MCF 10A (cell line): ENCODE measurements at regions not wholly inside any gene's neighbourhood (a gene's known extent, or its start where the extent isn't known, plus 50 kb on each side); places are given as distances from the start of the nearest gene placed in this dataset.

ENCODE experiments used
- BruUV-seq: library from RNA; stranded (reverse); fragments of 400-500 nt; replicated peaks from 2 replicates; lab custom pipeline; 2021; lab: Mats Ljungman, UMichigan
- CTCF ChIA-PET: fragments of 300-600 bp; sonication (Branson Sonifier 250); formaldehyde crosslinking; extraction: SDS; loops from one replicate; lab custom pipeline; 2021; ENCODE audit warnings: antibody characterized with exemption, inconsistent platforms; lab: Yijun Ruan, JAX
- POLR2A ChIA-PET: fragments of 300-600, 350-650 bp; sonication (Branson Sonifier 250); formaldehyde crosslinking; extraction: SDS; loops from one replicate; lab custom pipeline; 2020; ENCODE audit warnings: antibody characterized with exemption, inconsistent platforms; lab: Yijun Ruan, JAX
- DNase-seq: peaks from one replicate; pipeline ENCODE4 v3.0.0-alpha.2; 2018; ENCODE audit not compliant: unreplicated experiment
- H3K27ac Mint-ChIP-seq: one replicate; pipeline ENCODE4 v1.8.0; 2022; ENCODE audit warnings: mild to moderate bottlenecking, low read depth, mixed read lengths; ENCODE audit not compliant: unreplicated experiment
- H3K27me3 Mint-ChIP-seq: one replicate; pipeline ENCODE4 v1.8.0; 2022; ENCODE audit warnings: mixed read lengths; ENCODE audit not compliant: insufficient read depth, unreplicated experiment
- H3K36me3 Mint-ChIP-seq: one replicate; pipeline ENCODE4 v1.8.0; 2022; ENCODE audit warnings: mild to moderate bottlenecking, moderate library complexity, mixed read lengths; ENCODE audit not compliant: insufficient read depth, unreplicated experiment
- H3K4me1 Mint-ChIP-seq: one replicate; pipeline ENCODE4 v1.8.0; 2022; ENCODE audit warnings: mixed read lengths; ENCODE audit not compliant: insufficient read depth, unreplicated experiment
- H3K4me3 Mint-ChIP-seq: one replicate; pipeline ENCODE4 v1.8.0; 2022; ENCODE audit warnings: mild to moderate bottlenecking, moderate library complexity, mixed read lengths; ENCODE audit not compliant: unreplicated experiment
- H3K9me3 Mint-ChIP-seq: one replicate; pipeline ENCODE4 v1.8.0; 2022; ENCODE audit warnings: mixed read lengths; ENCODE audit not compliant: unreplicated experiment
- intact Hi-C: fragments of 100-400 bp; cut with micrococcal nuclease; formaldehyde crosslinking; loops from 2 replicates; pipeline ENCODE4 v1.14.1; 2022
- TF ChIP-seq, protein P1 (sequence below): fragments of 200-600 bp; IDR thresholded peaks from one replicate; pipeline ENCODE4 v1.8.0; 2022; ENCODE audit warnings: antibody characterized with exemption, mild to moderate bottlenecking; ENCODE audit not compliant: unreplicated experiment

DNA sequence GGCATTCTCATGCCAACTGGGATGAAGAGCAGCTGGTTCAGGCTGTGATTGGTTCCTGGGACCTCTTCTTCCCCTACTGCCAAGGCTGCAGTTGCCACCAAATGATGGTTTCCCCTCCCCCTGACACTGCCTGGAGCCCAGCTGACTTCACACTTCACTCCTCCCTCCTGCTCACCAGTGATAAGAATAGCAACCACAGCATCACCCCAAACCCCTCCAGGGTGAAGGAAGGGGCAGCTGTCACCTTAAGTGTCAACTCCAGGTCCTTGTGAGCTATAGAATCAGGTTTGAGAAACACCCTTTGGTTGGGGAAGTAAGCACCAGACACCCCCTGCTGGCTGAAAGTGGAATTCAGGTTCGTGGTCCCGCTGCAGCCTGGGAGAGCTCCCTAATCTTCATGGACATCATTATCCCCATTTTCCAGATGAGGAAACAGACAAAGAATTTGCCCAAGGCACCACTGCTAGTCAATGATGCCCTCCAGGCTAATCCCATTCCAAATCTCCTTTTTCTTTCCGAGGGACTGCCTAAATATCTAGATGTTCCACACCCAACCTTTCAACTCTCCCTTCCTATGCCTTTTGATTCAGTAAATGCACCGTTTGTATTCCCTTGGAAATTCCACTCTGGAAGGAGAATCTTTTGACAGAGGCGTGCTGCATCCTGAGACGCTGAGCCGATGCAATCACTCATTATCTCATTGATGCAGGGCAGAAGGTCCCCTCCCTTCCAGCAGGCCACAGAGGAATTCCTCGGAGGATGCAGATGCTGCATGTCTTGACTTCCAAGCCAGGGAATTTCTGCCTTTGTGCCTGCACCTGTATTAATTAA, 50.6 kb upstream of the UQCRFS1 start:
- H3K9me3 Mint-ChIP-seq, result peaks cover 6% of the 10 kb centered on the region
- TF ChIP-seq, protein P1, sequence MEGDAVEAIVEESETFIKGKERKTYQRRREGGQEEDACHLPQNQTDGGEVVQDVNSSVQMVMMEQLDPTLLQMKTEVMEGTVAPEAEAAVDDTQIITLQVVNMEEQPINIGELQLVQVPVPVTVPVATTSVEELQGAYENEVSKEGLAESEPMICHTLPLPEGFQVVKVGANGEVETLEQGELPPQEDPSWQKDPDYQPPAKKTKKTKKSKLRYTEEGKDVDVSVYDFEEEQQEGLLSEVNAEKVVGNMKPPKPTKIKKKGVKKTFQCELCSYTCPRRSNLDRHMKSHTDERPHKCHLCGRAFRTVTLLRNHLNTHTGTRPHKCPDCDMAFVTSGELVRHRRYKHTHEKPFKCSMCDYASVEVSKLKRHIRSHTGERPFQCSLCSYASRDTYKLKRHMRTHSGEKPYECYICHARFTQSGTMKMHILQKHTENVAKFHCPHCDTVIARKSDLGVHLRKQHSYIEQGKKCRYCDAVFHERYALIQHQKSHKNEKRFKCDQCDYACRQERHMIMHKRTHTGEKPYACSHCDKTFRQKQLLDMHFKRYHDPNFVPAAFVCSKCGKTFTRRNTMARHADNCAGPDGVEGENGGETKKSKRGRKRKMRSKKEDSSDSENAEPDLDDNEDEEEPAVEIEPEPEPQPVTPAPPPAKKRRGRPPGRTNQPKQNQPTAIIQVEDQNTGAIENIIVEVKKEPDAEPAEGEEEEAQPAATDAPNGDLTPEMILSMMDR, result peak; percentile 27
- ChIA-PET CTCF (interaction anchor here (0.5 to 2.5 kb wide), 14 partner anchors 9 to 1128 kb away, joined by 3 to 15 read pairs (median 3); no protein-coding TSS in a partner anchor), POLR2A (no interaction called here)
- H3K36me3 Mint-ChIP-seq, result no peaks in the 10 kb centered on the region
- intact Hi-C loops, result no loop called here
- BruUV-seq, result no TSS peak
- H3K4me1 Mint-ChIP-seq, result no peaks in the 10 kb centered on the region
- DNase-seq, result no peak
- no peaks in the 10 kb centered on the region for H3K27me3 Mint-ChIP-seq
- no peak overlapping the region for H3K27ac Mint-ChIP-seq
- no peak overlapping the region for H3K4me3 Mint-ChIP-seq

DNA sequence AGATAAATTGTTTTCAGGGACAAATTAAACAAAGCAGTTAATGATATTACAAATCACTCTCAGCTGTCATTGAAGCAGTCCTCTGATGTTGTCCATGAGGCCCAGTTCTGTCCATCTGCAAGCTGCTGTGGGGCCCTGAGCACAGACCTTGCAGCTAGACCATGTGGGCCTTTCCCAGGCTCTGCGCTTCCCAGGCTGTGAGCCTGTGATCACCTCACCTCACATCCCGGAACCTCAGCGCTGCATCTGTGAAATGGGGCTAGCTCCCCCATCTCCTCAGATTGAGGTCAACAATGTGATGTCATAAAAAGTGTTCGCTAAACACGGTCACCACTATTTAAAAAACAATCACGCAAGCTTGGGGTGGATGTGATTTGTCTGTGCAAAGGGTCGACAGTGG, 51.9 kb upstream of the UQCRFS1 start:
- no peak for DNase-seq
- TF ChIP-seq, protein P1, result no peak
- Mint-ChIP-seq H3K9me3 (peaks cover 13% of the 10 kb centered on the region), H3K36me3 (no peaks in the 10 kb centered on the region), H3K4me1 (no peaks in the 10 kb centered on the region), H3K27me3 (no peaks in the 10 kb centered on the region), H3K4me3 (no peak overlapping the region), H3K27ac (no peak overlapping the region)
- intact Hi-C loops, result no loop called here
- ChIA-PET CTCF (interaction anchor here (0.5 kb wide), 1 partner anchor 358 kb away, joined by 3 read pairs; no protein-coding TSS in a partner anchor), POLR2A (no interaction called here)
- no TSS peak for BruUV-seq

DNA sequence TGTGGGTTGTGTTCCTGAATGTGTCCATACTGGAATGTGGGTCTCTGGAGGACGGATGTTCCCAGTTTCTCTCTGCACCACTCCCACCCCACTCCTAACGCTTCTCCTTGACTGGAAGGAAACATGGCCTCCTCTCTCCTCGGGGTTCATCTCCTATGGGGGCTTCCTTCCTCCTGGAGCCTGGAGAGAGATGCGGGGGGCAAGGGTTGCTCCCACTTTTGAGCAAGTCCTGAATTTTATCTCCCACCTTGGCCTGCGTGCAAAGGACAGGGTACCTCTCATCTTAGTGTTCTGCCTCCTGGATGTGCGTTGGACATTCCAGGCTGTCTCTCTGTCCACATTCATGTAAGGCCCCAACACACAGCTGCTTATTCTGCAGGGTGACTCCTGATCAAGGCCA, 52.5 kb upstream of the UQCRFS1 start:
- intact Hi-C loops, result no loop called here
- Mint-ChIP-seq H3K9me3 (peaks cover 13% of the 10 kb centered on the region), H3K36me3 (no peaks in the 10 kb centered on the region), H3K4me1 (no peaks in the 10 kb centered on the region), H3K4me3 (no peak overlapping the region), H3K27me3 (no peaks in the 10 kb centered on the region), H3K27ac (no peak overlapping the region)
- no peak for DNase-seq
- BruUV-seq, result no TSS peak
- TF ChIP-seq, protein P1, result no peak
- CTCF ChIA-PET, result interaction anchor here (0.6 kb wide), 1 partner anchor 1219 kb away, joined by 3 read pairs; no protein-coding TSS in a partner anchor
- POLR2A ChIA-PET, result no interaction called here

DNA sequence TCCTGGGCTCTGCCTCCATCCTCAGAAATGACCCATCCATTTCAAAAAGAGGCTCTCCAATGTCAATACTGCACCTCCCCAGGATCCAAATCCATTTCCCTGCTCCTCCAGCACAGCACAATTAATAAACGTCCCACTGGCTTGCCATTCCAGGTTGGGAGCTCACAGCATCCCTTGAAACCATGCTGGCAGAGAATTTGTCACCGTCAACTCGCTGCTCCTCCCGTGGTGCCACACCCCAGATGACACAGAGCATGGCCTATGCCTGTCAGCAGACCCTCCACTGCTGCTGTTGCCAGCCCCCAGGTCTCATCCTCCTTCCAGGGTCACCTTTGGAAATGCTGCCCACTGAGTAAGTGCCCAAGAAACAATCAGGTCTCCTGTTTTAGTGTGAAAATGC, 53.0 kb upstream of the UQCRFS1 start:
- TF ChIP-seq, protein P1, result no peak
- no peak for DNase-seq
- peaks cover 13% of the 10 kb centered on the region for H3K9me3 Mint-ChIP-seq
- H3K4me1 Mint-ChIP-seq, result no peaks in the 10 kb centered on the region
- H3K27ac Mint-ChIP-seq, result no peak overlapping the region
- intact Hi-C loops, result no loop called here
- H3K4me3 Mint-ChIP-seq, result no peak overlapping the region
- CTCF ChIA-PET, result interaction anchor here (0.6 kb wide), 1 partner anchor 1218 kb away, joined by 3 read pairs; no protein-coding TSS in a partner anchor
- BruUV-seq, result no TSS peak
- POLR2A ChIA-PET, result no interaction called here
- H3K27me3 Mint-ChIP-seq, result no peaks in the 10 kb centered on the region
- no peaks in the 10 kb centered on the region for H3K36me3 Mint-ChIP-seq
